ENCODE measurements at regions not wholly inside any gene's neighbourhood (a gene's known extent, or its start where the extent isn't known, plus 50 kb on each side); places are given as distances from the start of the nearest gene placed in this dataset.

DNA sequence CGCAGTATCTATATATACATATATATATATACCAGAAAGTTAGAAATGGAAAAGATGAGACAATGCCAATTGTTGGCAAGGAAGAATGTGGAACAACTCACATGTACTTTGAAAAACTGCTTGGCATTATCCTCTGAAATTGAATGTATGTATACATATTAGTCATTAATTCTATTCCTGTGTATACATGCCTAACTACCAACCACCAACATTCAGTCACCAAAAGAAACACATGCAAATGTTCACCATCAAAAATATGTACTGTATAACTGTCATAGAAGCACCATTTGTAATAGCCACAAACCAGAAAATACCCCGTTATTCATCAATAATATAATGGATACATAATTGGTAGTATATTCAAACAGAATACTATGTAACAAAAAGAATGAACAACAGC lies 330.2 kb upstream of the GRAMD2B start:
- TF ChIP-seq BMI1 (IDR thresholded peaks at IDR 0.05; ENCODE audit: borderline replicate concordance) (no peak), SUZ12 (IDR thresholded peaks at IDR 0.05; ENCODE audit: unreplicated experiment) (no peak)
- 2% methylated on average over 2 of the region's 2 CpGs for WGBS (ENCODE audit: insufficient coverage, insufficient replicate concordance, low lambda C conversion rate, missing lambda C conversion rate)
- DNase-seq (ENCODE audit: low read depth, low spot score) (no peak), ATAC-seq (no peak), FAIRE-seq (no peak)
- H3K4me1 ChIP-seq (ENCODE audit: control insufficient read depth, insufficient read depth, low read length), result no peaks in the 10 kb centered on the region
- H3K9me3 ChIP-seq (replicated peaks; ENCODE audit: control insufficient read depth, insufficient read depth, low read length), result no peaks in the 10 kb centered on the region
- no peaks in the 10 kb centered on the region for H3K36me3 ChIP-seq (ENCODE audit: control insufficient read depth in 2 of 2, insufficient read depth in 2 of 2, low read length in 1 of 2)
- no peak overlapping the region for H3K4me3 ChIP-seq
- no peaks in the 10 kb centered on the region for H3K79me2 ChIP-seq (ENCODE audit: control insufficient read depth, insufficient read depth, low read length)
- in situ Hi-C loops (cut with MboI), result no loop called here
- SMC1A ChIA-PET (ENCODE audit: uncharacterized antibody, unreplicated experiment), result interaction anchor here (0.8 kb wide), 1 partner anchor 9 kb away, joined by 3 read pairs; no protein-coding TSS in a partner anchor
- H3K27ac ChIP-seq (ENCODE audit: control insufficient read depth, insufficient read depth), result no peak overlapping the region
- intact Hi-C loops (cut with micrococcal nuclease; ENCODE audit: unreplicated experiment), result no loop called here
- H3K4me2 ChIP-seq (ENCODE audit: control insufficient read depth, insufficient read depth), result no peak overlapping the region
- H3K9ac ChIP-seq (ENCODE audit: control insufficient read depth, insufficient read depth, low read length), result no peak overlapping the region
- no TSS peak for BruUV-seq (replicated peaks)
- no peak overlapping the region for H2AFZ ChIP-seq (ENCODE audit: control insufficient read depth, low read depth, low read length)
- POLR2A ChIA-PET, result no interaction called here
- RAD21 ChIA-PET (ENCODE audit: unreplicated experiment), result no interaction called here
- CTCF ChIA-PET, result no interaction called here
- no peaks in the 10 kb centered on the region for H4K20me1 ChIP-seq (ENCODE audit: control insufficient read depth, insufficient read depth)
- no peaks in the 10 kb centered on the region for H3K27me3 ChIP-seq (replicated peaks in 1 of 2; ENCODE audit: control insufficient read depth in 2 of 2, insufficient read depth in 2 of 2, low read length in 1 of 2)

DNA sequence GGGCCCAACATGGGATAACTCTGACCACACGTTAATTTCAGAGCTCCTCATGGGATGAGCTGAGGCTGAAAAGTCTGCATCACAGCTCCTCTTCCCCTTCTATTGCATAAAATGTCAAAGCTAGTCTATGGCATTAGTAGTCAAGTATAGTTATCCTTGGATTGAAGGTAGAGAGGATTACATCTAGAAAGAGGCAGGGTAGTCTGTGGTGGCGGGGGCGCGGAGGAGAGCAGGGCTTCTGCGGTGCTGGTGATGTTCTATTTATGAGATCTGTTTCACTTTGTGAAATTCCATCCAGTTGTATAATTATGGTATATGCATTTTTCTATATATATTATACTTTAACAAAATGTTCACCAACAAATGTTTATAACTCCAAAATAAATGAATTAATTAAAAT lies 329.5 kb upstream of the GRAMD2B start:
- ChIA-PET SMC1A (ENCODE audit: uncharacterized antibody, unreplicated experiment) (interaction anchor here (0.8 kb wide), 1 partner anchor 8 kb away, joined by 3 read pairs; no protein-coding TSS in a partner anchor), CTCF (no interaction called here), POLR2A (no interaction called here), RAD21 (ENCODE audit: unreplicated experiment) (interaction anchor here (0.5 kb wide), 1 partner anchor 1332 kb away, joined by 3 read pairs; no protein-coding TSS in a partner anchor)
- no peaks in the 10 kb centered on the region for H3K4me1 ChIP-seq (ENCODE audit: control insufficient read depth, insufficient read depth, low read length)
- DNase-seq (ENCODE audit: low read depth, low spot score), result no peak
- in situ Hi-C loops (cut with MboI), result no loop called here
- H4K20me1 ChIP-seq (ENCODE audit: control insufficient read depth, insufficient read depth), result no peaks in the 10 kb centered on the region
- FAIRE-seq, result no peak
- ATAC-seq, result no peak
- no peak overlapping the region for H3K4me2 ChIP-seq (ENCODE audit: control insufficient read depth, insufficient read depth)
- H2AFZ ChIP-seq (ENCODE audit: control insufficient read depth, low read depth, low read length), result no peak overlapping the region
- H3K27ac ChIP-seq (ENCODE audit: control insufficient read depth, insufficient read depth), result no peak overlapping the region
- BruUV-seq (replicated peaks), result no TSS peak
- TF ChIP-seq GABPA (IDR thresholded peaks at IDR 0.05; ENCODE audit: low read depth), result no peak
- TF ChIP-seq RB1 (IDR thresholded peaks at IDR 0.05; ENCODE audit: borderline replicate concordance), result no peak
- no peaks in the 10 kb centered on the region for H3K79me2 ChIP-seq (ENCODE audit: control insufficient read depth, insufficient read depth, low read length)
- no peaks in the 10 kb centered on the region for H3K36me3 ChIP-seq (ENCODE audit: control insufficient read depth in 2 of 2, insufficient read depth in 2 of 2, low read length in 1 of 2)
- H3K27me3 ChIP-seq (replicated peaks in 1 of 2; ENCODE audit: control insufficient read depth in 2 of 2, insufficient read depth in 2 of 2, low read length in 1 of 2), result no peaks in the 10 kb centered on the region
- H3K9ac ChIP-seq (ENCODE audit: control insufficient read depth, insufficient read depth, low read length), result no peak overlapping the region
- H3K4me3 ChIP-seq, result no peak overlapping the region
- intact Hi-C loops (cut with micrococcal nuclease; ENCODE audit: unreplicated experiment), result no loop called here
- 58% methylated on average over 5 of the region's 5 CpGs for WGBS (ENCODE audit: insufficient coverage, insufficient replicate concordance, low lambda C conversion rate, missing lambda C conversion rate)
- no peaks in the 10 kb centered on the region for H3K9me3 ChIP-seq (replicated peaks; ENCODE audit: control insufficient read depth, insufficient read depth, low read length)

All from GM12878 (cell line).